Activated T-cell treated with anti-CD3 and anti-CD28 coated beads for 24 hours (primary cell): ENCODE measurements at regions not wholly inside any gene's neighbourhood (a gene's known extent, or its start where the extent isn't known, plus 50 kb on each side); places are given as distances from the start of the nearest gene placed in this dataset.

Source experiments
- DNase-seq: peaks from one replicate; pipeline ENCODE4 v3.0.0-alpha.2; 2020; ENCODE audit warnings: low read depth

GRCh38 chr5:120413686-120414085 lies 50.4 kb upstream of the PRR16 start:
- DNase-seq: no peak
